CD4-positive, alpha-beta T cell treated with Interleukin-10 for 1 hour (primary cell): ENCODE measurements at regions not wholly inside any gene's neighbourhood (a gene's known extent, or its start where the extent isn't known, plus 50 kb on each side); places are given as distances from the start of the nearest gene placed in this dataset.

Source experiments
- DNase-seq: peaks from one replicate; pipeline ENCODE4 v3.0.0-alpha.2; 2020

- DNase-seq, result no peak
These were observed 484.7 kb downstream of the EPHA7 start for GRCh38 chr6:92934625-92935024.

- no peak for DNase-seq
These were observed 489.2 kb downstream of the EPHA7 start for GRCh38 chr6:92930171-92930570.

- no peak for DNase-seq
These were observed 497.0 kb downstream of the EPHA7 start for GRCh38 chr6:92922216-92922806.

DNA sequence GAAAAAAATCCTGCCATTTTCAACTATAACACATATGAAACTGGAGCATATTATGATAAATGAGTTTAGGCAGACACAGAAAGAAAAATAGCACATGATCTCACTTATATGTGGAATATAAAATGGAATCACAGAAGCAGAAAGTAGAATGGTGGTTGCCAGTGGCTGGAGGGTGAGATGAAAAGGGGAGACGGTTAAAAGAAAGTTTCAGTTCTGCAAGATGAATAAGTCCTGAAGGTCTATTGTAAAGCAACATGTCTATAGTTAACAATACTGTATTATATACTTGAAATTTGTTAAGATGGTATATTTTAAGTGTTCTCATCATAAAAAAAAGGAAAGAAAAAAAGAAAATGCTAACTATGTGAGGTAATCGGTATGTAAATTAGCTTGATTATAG, 503.9 kb downstream of the EPHA7 start:
- DNase-seq, result no peak

DNA sequence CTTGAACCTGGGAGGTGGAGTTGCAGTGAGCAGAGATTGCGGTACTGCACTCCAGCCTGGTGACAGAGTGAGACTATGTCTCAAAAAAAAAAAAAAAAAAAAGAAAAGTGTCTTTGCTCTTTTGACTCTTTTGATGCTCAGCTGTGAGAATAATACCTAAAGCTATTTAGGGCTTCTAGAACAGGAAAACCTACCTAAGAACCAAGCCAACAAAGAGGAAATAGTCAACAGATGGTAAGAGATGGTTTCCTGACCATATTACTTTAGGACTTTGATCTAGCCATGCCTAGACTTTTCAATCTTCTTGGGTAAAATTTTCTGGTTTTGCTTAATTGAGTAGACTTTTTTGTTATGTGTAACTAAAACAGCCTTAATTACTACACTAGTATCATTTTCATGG, 508.1 kb downstream of the EPHA7 start:
- DNase-seq, result no peak

DNA sequence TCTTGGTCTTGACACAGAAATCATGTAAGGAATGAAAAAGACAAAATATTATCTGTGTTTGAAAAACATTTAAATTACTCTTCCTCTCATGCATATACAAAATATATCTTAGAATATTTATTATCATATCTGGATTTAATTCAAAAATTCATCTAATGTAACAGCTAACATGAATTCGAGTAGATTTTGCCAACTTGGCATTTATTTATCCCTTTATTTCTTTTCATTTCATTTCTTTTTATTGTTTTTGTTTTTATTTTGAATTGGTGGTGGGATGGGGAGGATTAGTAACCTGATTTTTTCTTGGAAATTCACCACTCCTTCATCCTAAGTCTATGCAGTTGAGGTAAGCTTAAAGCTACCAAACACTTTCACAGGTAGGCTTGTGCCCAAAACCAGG, 508.7 kb downstream of the EPHA7 start:
- DNase-seq, result no peak

- no peak for DNase-seq
These were observed 513.0 kb downstream of the EPHA7 start for GRCh38 chr6:92906385-92906784.

DNA sequence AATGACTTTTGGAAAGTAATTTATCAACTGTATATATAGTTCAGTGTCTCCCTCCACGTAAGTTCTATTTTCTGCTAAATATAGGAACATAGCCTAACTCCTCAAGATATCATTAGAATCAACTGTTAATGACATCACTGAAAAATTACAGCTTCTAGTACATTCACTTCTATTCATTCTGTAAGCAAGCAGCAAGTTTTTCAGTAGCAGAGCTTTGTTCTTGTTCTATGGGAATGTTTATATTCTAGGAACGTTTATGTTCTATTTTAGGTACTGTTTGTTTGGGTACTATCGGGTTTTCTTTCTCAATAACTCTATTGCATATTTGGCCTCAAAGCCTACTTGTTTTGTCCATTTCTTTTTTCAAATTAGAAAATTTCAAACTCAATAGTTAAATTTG, 525.6 kb downstream of the EPHA7 start:
- DNase-seq, result no peak

DNA sequence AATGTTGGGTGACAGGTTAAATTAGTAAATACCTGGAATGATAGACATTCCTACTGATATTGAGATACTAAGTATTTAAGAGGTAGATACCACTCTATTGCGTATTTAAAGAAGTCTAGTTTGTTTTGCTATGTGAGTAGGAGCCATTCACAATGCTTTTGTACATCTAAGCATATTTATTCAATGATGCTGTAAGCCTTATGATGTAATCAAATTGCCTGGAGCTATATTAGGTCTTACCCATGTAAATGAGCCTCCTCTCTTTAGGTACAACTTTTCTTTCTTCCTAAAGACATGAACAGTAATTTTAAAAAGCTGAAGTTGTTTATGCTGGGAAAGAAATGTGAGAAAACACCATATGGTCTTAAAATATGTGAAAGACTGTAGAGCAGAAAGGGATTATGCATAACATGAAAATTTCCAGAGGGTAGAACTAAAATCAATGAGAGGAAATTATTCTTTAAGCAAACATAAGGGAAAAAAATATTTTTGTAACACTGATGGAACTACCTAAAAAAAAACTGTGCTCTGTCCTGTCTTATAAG, 526.7 kb downstream of the EPHA7 start:
- no peak for DNase-seq

- no peak for DNase-seq
These were observed 531.0 kb downstream of the EPHA7 start for GRCh38 chr6:92888316-92888715.

- DNase-seq, result no peak
These were observed 531.5 kb downstream of the EPHA7 start for GRCh38 chr6:92887871-92888270.

DNA sequence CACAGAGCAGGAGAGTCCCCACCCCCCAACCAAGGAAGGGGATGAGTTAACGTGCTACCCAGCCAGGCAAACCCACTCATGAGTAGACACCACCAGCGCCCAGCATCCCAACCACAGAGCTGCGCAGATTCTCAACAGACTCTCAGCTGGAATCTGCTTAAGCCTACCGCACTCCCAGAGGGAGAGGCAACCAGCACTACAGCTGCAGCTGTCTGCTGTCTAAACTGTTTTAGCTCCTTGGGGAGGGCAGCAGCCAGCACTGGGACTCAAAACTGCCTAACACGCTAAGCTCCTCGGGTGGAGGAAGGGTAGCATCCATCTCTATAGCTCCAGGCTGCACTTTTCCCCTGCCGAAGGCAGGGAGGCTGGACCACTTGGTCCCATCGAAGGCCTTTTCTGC, 539.8 kb downstream of the EPHA7 start:
- DNase-seq, result no peak

DNA sequence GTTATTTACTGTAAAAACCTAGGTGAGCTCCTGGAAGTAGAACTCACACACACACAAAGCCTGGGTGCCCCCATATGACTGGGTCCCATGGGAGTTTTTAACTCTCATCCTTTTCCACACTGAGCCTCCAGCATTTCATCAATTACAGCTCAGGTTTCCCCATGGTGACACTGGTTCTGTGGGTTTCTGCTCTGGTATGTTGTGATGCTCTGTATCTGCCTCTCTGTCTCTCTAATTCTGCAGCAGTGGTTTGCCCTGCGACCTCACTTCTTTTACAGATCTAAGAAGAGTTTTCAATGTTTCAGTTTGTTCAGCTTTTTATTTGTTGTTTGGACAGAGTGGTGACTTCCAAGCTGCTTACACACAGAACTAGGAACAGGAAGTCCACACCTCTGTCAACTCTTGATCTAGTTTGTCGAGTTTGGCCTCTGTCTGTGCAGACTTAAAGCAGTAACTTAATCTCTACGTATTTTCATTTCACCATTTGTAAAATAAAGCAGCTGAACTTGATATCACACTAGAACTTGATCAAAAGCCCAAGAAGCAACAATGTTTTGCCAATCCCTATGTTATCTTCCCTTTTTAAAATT, 554.3 kb downstream of the EPHA7 start:
- no peak for DNase-seq

GRCh38 chr6:92849636-92850035, 569.7 kb downstream of the EPHA7 start:
- no peak for DNase-seq

GRCh38 chr6:92848901-92849300, 570.5 kb downstream of the EPHA7 start:
- no peak for DNase-seq

- DNase-seq, result no peak
These were observed 570.9 kb downstream of the EPHA7 start for GRCh38 chr6:92848459-92848858.

GRCh38 chr6:92847988-92848387, 571.4 kb downstream of the EPHA7 start:
- no peak for DNase-seq

DNA sequence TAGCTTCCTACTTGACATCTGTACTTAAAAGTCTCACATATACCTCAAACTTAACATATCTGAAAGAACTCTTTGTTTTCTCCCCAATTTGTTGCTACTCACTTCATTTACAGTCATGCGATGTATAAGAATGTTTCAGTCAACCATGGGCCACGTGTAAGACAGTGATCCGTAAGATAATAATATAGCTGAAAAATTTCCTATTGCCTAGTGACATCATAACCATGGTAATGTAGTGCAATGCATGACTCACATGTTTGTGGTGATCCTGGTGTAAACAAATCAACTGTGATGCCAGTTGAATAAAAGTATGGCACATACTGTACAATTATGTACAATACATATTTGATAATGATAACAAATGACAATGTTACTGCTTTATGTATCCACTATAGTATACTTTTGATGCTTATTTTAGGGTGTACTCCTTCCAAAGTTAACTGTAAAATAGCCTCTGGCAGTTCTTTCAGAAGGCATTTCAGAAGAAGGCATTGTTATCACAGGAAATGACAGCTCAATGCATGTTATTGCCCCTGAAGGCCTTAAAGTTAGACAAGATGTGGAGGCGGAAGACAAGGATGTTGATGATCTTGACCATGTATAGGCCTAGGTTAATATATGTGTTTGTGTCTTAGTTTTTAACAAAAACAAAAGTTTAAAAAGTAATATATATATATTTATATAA, 579.0 kb downstream of the EPHA7 start:
- DNase-seq, result no peak

DNA sequence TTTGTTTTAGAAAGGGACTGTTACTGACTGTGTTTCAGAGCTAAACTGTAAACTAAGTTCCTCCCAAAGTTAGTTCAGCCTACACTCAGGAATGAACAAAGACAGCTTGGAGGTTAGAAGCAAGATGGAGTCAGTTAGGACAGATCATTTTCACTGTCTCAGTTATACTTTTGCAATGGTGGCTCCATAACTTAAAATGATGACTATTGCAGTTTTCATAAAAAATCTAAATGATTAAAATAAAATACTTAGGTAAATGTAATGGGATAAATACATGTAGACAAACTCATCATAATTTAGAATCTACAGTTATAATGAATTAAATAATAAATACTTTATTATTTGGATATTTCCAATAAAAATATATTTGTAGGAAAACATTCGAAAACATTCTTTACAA, 590.6 kb downstream of the EPHA7 start:
- no peak for DNase-seq

DNA sequence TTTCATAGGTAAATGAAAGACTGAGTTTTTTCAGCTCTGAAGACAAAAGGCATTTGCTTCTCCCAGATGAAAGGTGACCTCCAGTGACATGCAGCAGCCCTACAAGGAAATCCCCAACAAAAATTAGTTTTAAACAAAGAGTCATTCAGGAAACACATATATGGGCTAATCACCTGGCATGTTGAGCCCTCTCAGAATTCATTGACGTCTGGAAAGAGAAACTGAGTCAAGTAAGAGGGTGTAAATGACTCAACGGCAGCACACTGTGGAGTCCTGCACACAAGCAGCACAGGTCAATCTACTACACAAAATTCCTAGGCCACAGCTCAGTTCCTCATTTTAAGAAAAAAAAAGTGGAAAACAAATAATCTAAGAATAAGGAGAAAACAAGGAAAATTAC, 592.3 kb downstream of the EPHA7 start:
- no peak for DNase-seq

DNA sequence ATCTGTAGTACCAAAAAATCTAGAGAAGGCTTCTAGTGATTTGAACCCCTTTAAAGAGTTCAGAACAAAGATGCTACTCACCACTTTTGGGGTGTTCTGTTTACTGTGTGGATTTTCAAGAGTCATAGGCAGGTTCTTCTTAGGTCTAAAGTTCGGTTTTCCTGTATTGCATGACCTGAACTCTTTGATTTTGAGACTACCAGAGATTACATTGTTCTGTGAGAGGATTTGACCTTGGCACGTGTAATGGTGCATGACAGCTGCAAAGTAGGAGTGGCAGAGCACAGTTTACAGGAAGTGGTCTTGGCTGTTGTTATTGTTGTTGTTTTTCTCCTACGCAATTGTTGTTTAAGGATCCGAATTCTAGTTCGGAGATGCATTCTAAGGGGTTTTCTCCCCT, 592.7 kb downstream of the EPHA7 start:
- no peak for DNase-seq

GRCh38 chr6:92822222-92822621, 597.1 kb downstream of the EPHA7 start:
- no peak for DNase-seq

DNA sequence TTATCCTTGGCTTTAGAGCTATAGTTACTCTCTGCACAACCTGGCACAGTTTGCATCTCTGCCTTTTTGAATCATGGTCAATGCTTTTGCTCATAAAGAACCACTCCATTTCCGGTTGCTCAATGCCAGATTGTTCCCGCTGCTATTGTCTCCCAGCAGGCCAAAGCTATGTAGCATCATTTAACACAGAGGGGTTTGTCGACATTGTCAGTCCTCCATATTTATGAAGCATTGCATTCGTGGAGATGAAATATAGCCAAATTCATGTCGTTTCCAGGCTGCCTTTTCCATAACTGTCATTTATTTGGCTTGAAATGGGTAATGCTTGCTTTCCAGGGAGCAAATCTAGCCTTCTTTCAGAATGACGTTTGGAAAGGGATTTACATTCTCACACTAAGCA, 598.8 kb downstream of the EPHA7 start:
- no peak for DNase-seq

DNA sequence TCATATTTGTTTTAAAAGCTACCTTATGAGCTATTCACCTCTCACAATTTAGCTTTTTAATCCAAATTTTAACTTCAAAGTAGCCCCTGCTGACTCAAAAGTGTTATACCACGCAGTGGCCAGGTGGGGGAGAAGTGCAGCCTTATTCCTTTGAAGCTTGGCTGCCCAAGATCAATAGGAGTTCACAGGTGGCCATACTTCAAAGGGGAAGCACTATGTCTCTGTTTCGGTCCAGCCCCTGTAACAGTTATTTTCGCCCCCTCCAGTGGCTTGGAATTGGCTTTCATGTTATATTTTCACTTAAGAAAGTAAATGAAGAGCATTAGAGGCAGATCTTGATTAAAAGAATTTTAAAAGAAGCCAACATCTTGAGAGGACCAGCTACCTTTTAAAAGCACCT, 608.4 kb downstream of the EPHA7 start:
- DNase-seq, result no peak

DNA sequence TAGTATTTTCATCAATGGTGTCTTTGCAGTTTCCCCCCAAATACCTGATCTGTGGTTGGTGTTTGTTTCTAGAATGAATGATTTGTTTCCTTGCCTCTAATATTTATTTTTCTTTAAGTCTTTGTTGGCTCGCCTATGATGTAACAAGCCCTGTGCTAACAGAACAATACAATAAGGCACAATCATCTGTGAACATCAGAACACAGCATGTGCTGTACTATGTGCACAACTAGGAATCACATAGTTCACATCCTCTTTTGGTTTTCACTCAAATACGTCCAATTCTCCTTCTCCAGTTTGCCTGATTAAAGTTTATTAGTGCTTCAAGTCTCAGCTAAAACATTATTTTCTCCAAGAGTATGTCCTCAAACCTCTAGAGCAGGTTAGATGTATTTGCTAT, 613.1 kb downstream of the EPHA7 start:
- no peak for DNase-seq
